DMS79 (cell line): ENCODE measurements at regions not wholly inside any gene's neighbourhood (a gene's known extent, or its start where the extent isn't known, plus 50 kb on each side); places are given as distances from the start of the nearest gene placed in this dataset.
"Not testable (repeated sequence)": the region's sequence is repeated elsewhere in the genome, so short reads cannot be mapped to it uniquely, and the experiment has no call there.

Source experiments
- DNase-seq: peaks from one replicate; lab custom pipeline; 2025; lab: John Stamatoyannopoulos, UW

GRCh38 chr9:36521148-36521547, 51.5 kb upstream of the MELK start:
- no peak for DNase-seq

GRCh38 chr9:36517131-36517530, 55.6 kb upstream of the MELK start:
- DNase-seq = no peak

GRCh38 chr9:36504156-36504555, 68.5 kb upstream of the MELK start:
- DNase-seq = no peak

- DNase-seq = no peak
Observed at GRCh38 chr9:36503172-36504088, 69.3 kb upstream of the MELK start.

GRCh38 chr9:36501727-36502126, 71.0 kb upstream of the MELK start:
- no peak for DNase-seq

GRCh38 chr9:36500931-36501330, 71.8 kb upstream of the MELK start:
- DNase-seq = not testable (repeated sequence)

GRCh38 chr9:36499174-36499890, 73.4 kb upstream of the MELK start:
- DNase-seq = peak; percentile 85

GRCh38 chr9:36493564-36493963, 79.1 kb upstream of the MELK start:
- DNase-seq = not testable (repeated sequence)

- DNase-seq = no peak
Observed at GRCh38 chr9:36492865-36493264, 79.8 kb upstream of the MELK start.

GRCh38 chr9:36489453-36489852, 83.2 kb upstream of the MELK start:
- no peak for DNase-seq

GRCh38 chr9:36488389-36488756, 84.3 kb upstream of the MELK start:
- peak; percentile 23 for DNase-seq

- peak; percentile 80 for DNase-seq
Observed at GRCh38 chr9:36487482-36488388, 85.0 kb upstream of the MELK start.

- no peak for DNase-seq
Observed at GRCh38 chr9:36486933-36487481, 85.7 kb upstream of the MELK start.

GRCh38 chr9:36486329-36486932, 86.3 kb upstream of the MELK start:
- DNase-seq = peak; percentile 14

GRCh38 chr9:36485647-36486328, 85.7 kb upstream of the RNF38 start:
- DNase-seq = no peak

- DNase-seq = no peak
Observed at GRCh38 chr9:36484124-36484523, 84.1 kb upstream of the RNF38 start.

- no peak for DNase-seq
Observed at GRCh38 chr9:36479101-36479500, 79.0 kb upstream of the RNF38 start.

- no peak for DNase-seq
Observed at GRCh38 chr9:36471359-36471758, 71.3 kb upstream of the RNF38 start.

GRCh38 chr9:36470643-36471290, 70.7 kb upstream of the RNF38 start:
- DNase-seq = no peak

- DNase-seq = no peak
Observed at GRCh38 chr9:36463467-36463866, 63.4 kb upstream of the RNF38 start.
